CD4-positive, alpha-beta T cell treated with Interleukin-17A for 1 hour (primary cell): ENCODE measurements at regions not wholly inside any gene's neighbourhood (a gene's known extent, or its start where the extent isn't known, plus 50 kb on each side); places are given as distances from the start of the nearest gene placed in this dataset.

ENCODE experiments used
- DNase-seq: peaks from one replicate; pipeline ENCODE4 v3.0.0-alpha.2; 2020

DNA sequence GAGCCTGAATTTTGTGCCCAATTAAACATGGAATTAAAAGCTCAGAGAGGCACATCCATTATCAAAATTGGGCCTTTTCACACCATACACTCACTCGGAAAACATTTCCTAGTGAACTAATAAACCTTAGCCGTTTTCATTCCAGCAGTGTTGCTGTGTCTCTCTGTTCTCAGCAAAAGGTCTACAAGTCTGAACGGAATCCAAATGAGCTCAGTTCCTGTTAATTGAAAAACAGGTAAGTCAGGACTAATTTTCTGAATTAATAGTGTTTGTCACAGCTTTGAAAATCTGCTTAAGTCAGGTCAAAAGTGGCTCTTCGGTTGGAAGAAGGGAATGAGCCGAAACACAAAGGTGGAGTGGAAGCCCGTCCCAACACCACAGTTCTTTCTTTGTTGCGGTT, 163.3 kb upstream of the RALGAPA2 start:
- no peak for DNase-seq

GRCh38 chr20:20872428-20872827, 160.0 kb upstream of the RALGAPA2 start:
- DNase-seq = no peak

GRCh38 chr20:20869161-20869775, 156.8 kb upstream of the RALGAPA2 start:
- no peak for DNase-seq

- no peak for DNase-seq
Observed at GRCh38 chr20:20864351-20865096, 152.1 kb upstream of the RALGAPA2 start.

DNA sequence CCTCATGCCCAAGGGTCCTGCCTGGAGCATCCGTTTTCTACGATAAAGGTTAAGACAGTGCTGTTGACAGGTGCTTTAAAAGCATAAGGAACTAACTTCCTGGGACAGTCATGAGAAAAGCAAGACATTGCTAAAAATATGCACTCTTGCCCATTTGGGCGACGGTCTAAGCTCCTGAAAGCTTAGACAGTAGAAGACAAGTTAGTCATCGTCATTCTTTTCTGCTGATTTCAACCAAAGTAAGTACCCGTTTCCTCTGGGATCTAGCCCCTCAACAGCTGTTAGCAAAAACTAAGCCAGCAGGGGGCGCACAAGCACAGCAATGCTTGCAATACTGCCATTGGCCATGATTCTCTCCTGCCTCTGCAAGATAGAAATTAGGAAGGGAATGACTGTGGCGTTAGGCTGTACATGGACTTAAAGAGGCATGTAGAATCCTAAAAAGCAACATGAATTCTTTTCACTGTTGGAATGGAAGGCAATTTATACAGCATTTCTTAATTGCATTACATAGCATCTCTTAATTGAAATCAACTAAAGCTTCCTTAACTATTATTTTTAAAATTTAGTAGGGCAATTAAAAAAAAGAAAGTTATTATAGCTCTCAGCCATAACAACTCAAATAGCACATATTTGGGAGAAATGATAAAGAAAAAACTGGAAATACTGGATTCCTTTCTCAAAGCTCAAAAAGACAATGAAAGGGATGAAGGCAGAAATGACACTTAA, 147.8 kb upstream of the RALGAPA2 start:
- DNase-seq = peak; percentile 73

DNA sequence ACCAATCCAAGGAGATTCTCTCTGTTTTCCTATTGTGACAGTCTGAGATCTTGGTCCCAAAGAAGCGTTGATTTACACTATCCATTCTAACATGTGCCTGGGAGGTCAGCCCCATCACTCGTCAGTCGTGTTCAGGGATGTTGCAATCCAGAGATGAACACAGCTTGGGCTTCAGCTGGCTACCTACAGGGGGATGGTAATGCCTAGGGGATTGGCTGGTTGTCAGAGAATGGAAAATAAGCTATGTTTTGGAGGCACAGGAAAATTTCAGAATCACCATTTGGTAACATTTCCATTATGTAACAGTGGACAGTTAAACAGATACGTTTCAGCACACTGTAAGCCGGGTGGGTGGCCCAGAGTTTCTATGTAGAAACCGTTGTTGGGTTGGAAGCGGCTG, 147.1 kb upstream of the RALGAPA2 start:
- no peak for DNase-seq

GRCh38 chr20:20856956-20857355, 144.5 kb upstream of the RALGAPA2 start:
- no peak for DNase-seq

DNA sequence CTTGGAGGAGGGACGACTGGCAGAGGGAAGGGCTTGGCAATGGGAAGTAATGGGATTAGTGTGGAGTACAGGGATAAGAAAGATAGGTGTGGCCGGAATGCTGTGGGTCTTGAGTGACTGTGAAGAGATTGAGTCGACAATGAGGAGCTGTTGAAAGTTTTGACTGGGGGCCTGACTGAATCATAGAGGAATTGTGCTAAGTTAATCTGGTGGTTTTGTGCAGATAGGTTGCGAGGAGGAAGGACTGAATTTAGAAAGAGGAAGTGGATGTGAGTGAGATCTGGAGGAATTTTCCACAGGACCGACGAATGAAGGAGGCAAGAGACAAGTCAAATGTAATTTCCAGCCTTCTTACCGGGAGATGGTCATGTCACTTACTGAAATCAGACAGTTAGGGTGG, 143.9 kb upstream of the RALGAPA2 start:
- no peak for DNase-seq

DNA sequence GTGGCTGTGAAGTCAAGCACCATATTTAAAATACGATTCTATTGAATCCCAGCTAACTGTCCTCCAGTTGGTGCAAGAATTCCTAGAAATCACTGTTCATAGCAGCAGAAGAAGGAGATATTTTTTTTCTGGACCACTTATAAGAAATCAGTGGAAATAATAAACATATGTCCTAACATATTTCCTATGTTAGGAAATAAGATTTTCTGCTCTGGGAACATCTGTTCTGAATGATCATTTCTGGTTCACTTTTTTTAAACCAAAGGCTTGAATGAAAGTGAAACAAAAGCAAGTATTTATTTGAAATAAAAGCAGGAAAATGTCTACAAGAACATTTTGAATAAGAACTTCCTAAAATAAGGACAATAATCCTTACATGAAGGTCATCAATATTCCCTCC, 138.9 kb upstream of the RALGAPA2 start:
- no peak for DNase-seq

GRCh38 chr20:20850407-20850806, 138.0 kb upstream of the RALGAPA2 start:
- no peak for DNase-seq

- DNase-seq = no peak
Observed at GRCh38 chr20:20849161-20849560, 136.7 kb upstream of the RALGAPA2 start.

- no peak for DNase-seq
Observed at GRCh38 chr20:20847814-20848213, 135.4 kb upstream of the RALGAPA2 start.

DNA sequence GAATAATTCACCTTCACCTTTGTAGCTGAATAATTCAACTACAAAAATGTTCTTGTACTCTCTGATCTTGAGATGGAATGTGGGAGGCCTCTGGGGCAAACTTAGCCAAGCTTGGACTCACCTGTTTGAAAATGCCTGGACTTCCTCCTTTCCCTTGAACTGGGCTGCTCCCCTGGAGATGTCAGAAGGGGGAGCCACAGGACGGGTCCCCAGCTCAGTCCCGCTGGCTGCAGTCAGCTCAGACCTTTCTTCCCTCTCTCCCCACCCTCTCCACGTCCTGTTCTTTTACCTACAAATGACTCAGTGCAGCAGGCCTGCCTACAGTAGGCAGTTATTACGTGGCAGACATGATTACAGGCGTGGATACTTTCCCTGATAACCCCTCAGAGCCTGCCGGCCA, 131.5 kb upstream of the RALGAPA2 start:
- DNase-seq = no peak

GRCh38 chr20:20839771-20840170, 127.3 kb upstream of the RALGAPA2 start:
- DNase-seq = no peak

- DNase-seq = peak; percentile 20
Observed at GRCh38 chr20:20837574-20838021, 125.2 kb upstream of the RALGAPA2 start.

DNA sequence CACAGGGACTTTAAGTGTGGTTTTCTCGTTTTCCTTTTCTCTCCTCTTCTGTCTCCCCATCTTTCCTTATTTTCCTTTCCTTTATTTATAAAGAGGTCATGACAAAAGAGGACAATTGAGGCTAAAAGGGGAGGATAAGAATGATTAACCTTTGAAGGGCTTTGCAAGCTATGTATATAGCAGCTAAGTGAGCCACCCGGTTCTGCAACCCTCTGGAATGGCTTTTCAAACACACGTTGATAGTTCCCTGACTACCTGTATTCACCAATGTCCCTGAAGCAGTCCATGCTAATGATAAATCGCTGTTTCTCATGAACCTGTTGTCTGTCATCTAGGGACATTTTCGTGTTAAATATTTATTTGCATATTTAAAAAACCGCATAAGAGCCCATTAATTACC, 124.4 kb upstream of the RALGAPA2 start:
- no peak for DNase-seq

DNA sequence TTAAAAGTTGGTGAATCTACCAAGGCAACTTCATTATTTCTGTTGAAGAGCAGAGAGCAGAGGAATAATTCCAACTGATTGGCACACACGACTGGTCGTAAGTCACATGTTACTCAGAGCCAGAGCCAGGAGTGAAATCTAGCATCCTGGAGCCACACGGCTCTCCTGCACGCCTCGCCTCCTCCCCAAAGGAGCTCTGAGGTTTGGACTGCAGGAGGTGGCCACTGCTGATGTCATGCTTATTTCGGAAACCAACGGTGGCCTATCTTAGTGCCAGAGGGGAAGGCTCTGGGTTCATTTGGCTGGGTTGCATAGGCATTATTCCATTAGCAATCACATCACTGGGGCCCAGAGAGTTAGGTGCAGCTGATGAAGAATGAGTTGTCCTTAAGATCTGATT, 123.5 kb upstream of the RALGAPA2 start:
- DNase-seq = no peak

- DNase-seq = no peak
Observed at GRCh38 chr20:20834008-20834407, 121.6 kb upstream of the RALGAPA2 start.

- DNase-seq = no peak
Observed at GRCh38 chr20:20832715-20833114, 120.3 kb upstream of the RALGAPA2 start.

DNA sequence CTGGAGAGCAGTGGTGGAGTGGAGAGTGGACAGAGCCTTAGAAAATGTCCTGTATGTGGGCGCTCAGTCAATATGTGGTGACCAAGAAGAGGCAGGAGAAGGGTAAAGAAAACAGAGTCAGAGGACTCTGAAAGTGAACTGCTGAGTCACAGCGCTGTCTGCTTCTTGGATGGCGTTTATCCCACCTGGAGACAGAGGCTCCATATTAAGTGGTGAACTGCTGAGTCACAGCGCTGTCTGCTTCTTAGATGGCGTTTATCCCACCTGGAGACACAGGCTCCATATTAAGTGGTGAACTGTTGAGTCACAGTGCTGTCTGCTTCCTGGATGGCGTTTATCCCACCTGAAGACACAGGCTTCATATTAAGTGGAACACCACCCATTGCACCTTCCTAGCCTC, 119.3 kb upstream of the RALGAPA2 start:
- DNase-seq = no peak

GRCh38 chr20:20829681-20830080, 117.2 kb upstream of the RALGAPA2 start:
- DNase-seq = no peak

DNA sequence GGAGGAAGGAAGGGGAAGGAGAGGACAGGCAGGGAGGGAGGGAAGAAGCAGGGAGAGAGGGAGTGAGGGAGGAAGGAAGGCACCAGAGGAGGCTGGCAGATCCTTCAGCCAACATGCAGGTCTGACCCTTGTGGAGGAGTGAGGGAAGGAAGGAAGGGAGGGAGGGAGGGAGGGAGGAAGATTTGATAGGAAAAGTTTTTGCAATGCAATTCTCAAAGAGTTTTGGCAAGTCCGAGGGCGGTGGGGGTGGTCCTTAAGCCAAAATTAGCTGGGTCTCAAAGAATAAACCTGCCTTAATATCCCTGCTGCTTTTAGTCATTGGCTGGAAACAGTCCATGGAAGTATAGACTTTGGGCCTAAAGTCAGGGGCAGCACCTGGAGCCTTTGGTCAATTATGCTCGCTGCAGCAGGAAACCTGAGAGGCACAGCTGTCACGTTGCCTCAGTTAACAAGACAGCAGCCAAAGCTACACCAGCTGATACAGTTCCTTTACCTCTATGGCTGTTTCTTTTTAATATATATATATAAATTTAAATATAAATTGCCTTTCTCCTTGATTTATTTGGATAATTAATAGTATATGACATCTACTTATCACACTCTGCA, 115.7 kb upstream of the RALGAPA2 start:
- no peak for DNase-seq

- DNase-seq = peak; percentile 46
Observed at GRCh38 chr20:20824924-20825584, 112.6 kb upstream of the RALGAPA2 start.
